ENCODE measurements at regions not wholly inside any gene's neighbourhood (a gene's known extent, or its start where the extent isn't known, plus 50 kb on each side); places are given as distances from the start of the nearest gene placed in this dataset.

DNA sequence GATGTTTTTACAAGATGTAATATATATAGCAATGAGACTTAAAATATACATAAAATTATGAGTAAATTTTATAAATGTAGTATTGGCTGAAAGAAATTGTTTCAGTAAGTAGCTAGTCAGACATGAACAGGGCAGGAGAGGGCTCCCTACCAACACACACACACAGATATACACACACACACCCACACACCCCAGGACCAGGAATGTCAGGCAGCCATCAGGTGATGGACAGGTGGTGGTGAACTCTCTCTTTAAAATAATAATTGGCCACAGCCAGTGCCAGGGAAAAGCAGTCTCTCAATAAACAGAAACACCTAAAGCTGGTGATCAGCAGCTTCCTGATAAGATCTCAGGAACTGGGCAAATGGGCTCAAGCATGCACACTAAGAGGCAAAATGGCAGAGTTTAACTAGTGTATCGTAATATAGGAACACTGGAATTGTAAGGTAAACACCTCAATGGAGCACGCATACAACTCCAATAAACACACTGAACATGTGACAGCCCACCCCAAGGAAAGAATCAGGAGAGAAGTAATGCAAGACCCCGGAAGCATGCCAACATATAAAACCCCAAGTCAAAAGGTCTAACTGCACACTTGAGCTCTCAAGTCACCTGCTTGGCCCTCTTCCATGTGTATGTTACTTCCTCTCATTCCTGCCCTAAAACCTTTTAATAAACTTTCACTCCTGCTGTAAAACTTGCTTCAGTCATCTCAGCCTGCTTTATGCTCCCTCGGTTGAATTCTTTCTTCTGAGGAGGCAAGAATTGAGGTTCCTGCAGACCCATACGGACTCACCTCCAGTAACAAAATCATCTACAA is 1034.1 kb upstream of the SEMA6D start:
- in situ Hi-C loops (cut with HindIII; ENCODE audit: low sequenced_read_pairs), result no loop called here

DNA sequence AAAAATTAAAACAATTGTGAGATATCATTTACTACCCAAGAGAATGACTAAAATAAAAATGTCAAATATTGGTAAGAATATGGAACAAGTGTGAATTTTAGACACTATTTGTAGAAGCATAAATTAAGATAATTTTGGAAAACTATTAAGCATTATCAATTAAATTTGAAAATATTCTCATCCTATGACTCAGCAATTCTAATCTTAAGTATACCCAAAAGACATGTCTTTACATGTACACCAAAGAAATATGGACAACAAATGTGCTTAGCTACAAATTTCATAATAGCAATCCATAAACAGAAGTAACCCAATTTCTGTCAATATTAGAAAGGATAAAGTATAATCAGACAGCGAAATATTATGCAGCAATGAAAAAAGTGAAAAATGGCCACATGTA is 1032.2 kb upstream of the SEMA6D start:
- in situ Hi-C loops (cut with HindIII; ENCODE audit: low sequenced_read_pairs), result no loop called here

DNA sequence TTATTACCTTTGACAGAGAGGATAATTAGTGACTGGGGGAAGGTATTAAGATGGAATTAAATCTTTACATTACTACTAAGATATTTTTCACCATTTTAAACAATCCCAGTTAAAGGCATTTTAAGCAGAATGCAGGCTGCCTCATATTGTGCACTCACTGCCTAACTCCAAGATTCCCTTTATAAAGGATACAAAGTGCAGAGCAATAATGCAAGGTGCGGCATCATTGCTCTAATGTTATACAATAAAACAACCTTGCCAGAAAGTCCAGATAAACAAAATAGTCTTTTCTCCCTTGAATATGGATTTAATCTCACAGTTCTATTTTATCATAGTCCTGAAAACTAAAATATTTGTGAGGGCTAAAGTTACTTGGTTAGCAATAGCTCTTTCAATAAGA is 1031.6 kb upstream of the SEMA6D start:
- in situ Hi-C loops (cut with HindIII; ENCODE audit: low sequenced_read_pairs), result no loop called here

DNA sequence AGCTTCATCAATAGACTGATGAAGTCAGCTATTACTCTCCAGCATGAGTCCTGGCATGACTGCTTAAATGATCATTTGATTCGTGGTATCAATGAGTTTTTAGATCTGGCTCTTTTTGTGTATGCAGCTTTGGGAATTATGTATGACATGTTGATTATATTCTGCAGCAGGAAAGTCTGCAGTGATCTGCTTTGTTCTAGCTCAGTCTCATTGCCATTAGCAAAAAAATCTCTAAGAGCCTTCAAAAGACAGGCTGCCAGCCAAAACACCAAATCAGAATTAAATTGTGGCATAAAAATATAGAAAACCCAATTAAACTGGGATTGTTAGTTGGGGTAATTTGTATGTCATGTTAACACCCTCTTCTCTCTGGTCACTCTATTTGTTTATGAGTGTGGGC is 1021.0 kb upstream of the SEMA6D start:
- in situ Hi-C loops (cut with HindIII; ENCODE audit: low sequenced_read_pairs), result no loop called here

DNA sequence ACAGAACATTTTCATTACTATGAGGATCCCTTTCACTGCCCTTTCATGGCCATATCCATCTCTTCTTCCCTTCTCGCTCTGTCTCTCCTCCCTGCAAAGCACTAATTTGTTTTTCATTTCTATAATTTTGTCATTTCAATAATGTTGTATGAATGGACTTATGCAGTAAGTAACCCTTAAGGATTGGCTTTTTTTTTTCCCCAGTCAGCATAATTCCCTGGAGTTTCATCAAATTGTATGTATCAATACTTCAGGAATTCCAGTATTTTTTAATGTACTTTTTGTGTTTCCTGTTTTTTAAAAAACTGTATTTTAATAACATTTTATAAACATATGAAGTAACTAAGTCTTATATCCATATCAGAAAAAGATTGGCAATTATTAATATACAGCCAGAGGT is 1016.0 kb upstream of the SEMA6D start:
- in situ Hi-C loops (cut with HindIII; ENCODE audit: low sequenced_read_pairs), result no loop called here

DNA sequence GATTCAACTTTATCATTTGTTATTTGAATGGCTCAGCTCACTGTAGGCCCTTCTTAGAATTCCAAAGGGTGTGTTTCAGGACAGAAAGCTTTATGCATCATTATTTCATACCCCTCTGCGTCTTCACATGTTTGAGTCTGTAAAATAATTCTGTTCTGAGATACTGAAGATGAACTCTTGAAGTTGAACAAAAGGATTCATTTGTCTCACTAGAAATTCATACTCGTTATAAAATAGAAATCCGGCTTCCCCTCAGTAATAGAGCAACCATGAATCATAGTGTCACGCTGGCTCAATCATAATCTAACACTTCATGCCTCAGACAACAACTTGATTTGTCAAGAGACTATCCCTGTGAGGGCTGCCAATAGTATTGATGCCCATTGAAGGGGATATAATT is 1015.4 kb upstream of the SEMA6D start:
- in situ Hi-C loops (cut with HindIII; ENCODE audit: low sequenced_read_pairs), result no loop called here

DNA sequence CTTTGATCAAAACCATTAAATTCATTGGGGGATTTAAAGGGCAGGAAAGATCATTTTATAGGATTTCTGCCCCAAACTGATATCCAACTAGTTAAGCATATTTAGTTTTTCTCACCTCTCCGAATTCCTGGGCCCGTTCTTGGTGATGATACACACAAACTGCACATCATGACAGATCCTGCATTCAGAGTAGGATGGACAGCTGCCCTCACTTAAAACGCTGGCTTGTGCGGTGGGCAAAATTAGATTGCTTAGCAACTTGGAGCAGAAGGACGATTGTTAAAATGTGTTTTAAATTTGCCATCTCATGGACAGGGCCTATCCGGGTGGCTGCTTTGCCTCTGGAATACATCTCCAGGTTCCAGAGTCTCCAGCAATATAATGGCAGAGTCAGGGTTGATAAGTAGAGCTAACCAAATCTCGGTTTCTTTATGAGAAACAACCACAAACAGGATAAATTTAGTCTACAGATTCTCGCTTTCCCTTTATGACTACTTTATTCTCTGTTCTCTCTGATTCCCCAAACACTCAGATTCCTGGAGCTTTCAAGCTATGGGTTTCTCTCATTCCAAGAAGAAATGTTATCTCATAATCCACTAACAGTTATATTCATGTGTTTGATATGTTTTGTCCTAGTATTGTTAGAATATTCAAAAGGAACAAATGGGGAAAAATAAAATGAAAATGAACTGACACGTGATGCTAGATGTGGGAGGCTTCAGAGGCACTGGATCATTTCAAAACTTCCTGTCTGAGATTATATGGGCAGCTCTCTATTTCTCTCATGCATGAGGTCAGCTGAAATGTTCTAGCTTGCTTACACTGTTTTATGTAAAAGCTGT is 1014.1 kb upstream of the SEMA6D start:
- in situ Hi-C loops (cut with HindIII; ENCODE audit: low sequenced_read_pairs), result no loop called here

DNA sequence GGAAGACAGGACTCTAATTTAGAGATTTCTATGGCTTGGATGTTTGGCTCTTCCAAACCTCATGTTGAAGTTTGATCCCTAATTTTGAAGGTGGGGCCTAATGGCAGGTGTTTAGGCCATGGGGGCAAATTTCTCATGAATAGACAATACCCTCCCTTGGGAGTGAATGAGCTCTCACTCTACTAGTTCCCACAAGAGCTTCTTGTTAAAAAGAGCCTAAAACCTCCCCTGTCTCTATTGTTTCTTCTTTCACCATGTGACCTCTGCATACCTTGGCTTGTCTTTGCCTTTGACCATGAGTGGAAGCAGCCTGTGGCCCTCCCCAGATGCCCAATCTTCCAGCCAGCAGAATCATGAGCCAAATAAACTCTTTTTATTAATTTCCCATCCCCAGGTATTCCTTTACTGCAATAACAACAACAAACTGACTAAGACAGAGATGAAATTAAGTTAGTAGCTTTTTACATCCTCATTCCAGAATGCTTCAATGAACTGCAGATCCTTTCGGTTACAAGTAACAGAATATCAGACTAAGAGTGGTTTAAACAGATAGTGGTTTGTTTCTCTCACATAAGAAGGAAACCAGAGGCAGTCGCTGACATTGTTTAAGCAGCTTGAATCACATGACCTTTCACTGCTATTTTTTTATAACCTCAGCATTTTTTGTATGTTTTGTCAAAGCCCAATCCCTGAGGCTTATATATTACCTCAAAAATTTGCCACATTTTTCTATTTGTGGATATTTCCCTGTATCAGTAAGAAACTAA is 1013.3 kb upstream of the SEMA6D start:
- in situ Hi-C loops (cut with HindIII; ENCODE audit: low sequenced_read_pairs), result no loop called here

DNA sequence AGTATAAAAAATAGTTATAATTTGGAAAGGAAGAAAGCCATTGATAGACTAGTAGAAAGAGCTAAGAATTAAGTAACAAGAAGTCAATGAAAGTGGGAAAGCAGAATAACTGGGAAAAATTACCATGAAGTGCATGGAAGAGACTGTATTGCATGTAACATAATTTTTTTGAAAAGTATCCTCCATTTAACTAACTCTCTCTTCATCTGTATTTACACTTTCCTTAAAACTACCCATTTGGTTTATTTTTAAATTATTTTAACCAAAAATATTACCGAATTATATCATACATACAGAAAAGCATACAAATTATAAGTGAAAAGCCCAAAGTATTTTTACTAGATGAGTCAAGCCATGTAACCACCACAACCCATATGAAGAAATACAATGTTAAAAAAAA is 1009.9 kb upstream of the SEMA6D start:
- in situ Hi-C loops (cut with HindIII; ENCODE audit: low sequenced_read_pairs), result no loop called here

DNA sequence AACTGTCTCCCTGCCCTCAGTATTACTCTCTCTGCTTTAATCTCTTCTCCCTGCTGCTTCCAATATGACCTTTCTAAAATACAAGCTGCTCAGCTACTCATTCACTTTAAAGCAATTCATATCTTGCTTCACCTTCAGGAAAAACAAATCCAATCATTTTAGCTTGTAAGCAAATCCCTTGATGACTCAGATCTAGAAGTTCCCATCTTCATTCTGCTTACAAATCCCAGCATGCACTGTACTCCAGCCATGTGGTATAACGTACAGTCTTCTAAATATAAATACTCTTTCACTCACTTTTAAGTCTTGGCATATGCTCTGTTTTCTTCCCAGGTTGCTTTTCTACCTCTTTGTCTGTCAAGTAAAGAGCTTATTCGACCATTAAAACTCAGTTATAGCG is 1009.1 kb upstream of the SEMA6D start:
- in situ Hi-C loops (cut with HindIII; ENCODE audit: low sequenced_read_pairs), result no loop called here

DNA sequence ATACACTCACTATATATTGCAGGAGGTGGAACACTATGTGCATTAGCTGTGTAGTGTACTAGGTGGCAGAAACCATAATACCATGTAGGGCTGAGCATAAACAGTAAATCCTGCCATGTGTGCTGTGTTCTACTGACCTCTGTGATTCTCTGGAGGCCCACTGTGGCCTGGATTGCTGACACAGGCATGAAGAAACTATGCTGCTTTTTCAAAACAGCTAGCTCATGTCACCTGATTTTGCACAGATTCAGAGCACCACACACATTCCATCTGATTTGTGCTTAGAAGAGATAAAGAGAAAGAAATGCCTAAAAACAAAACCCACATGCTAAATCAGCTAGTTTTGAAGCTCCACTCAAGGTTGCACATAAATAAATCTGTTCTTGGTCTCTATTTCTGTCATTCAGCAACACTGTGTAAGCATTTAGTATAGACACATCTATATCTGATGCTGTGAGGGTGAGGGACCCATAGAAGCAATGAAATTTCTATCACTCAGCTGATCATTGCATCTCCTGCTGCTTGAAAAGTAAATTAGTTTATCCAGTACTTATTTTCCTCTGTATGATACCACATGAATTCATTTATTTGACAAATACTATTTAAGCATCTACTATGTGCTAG is 1007.7 kb upstream of the SEMA6D start:
- in situ Hi-C loops (cut with HindIII; ENCODE audit: low sequenced_read_pairs), result no loop called here

DNA sequence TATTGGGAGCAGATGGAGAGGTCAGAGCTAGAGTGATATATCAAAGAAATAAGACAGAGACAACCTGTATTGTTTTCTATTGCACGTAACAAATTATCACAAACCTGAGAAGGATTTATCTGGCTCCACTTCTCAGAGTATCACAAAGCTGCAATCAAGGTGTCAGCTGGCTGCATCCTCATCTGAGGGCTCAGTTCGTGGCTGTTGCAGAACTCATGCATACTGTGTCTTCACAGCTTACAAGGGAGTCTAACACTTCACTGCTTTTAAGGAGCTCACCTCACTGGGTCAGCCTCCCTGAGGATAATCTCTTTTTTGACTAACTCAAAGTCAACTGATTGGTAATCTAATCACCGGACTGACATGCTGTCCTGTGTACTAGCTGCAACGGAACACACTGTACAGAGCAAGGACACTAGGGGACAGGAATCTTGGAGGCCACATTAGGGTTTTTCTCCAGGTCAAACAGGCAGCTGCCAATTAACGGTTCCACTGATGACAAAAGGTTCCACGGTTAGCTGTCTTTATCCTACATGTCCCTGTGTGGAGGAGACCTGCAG is 1006.8 kb upstream of the SEMA6D start:
- in situ Hi-C loops (cut with HindIII; ENCODE audit: low sequenced_read_pairs), result no loop called here

DNA sequence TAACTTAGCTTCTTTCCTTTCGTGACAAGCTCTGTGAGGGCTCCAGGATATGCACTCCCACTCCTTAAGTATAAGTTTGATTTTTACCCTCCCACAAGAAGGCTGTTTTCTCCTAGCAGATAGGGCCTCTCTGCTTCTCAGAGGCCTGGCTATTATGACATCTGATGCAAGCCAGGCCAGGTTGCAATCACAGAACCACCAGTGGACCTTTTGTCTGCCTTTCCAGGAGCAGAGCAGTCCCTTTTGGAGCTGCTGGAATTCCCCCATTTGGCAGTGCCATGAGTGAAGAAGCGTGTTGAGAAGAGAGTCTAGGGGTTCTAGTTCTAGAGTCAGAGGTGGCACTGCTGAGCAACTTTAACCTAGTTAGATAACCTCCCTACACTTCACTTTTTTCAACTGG is 1004.3 kb upstream of the SEMA6D start:
- in situ Hi-C loops (cut with HindIII; ENCODE audit: low sequenced_read_pairs), result no loop called here

DNA sequence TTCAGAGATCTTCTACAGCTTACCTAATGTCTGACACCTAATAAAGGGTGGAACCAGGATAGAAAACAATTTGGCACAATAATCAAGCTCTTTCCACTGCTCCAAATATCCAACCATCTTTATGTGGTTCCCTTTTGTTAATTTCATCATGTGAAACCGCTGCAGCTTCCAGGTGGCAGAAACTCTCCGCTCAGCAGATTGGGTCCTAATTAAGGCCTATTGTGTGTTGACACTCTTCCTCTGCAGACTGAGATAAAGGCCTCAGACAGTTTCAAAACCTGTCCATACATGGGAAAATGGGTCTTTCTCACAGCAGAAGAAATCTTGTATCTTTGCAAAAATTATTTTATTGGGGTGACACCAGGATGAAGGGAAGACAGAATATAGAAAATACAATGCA is 1002.4 kb upstream of the SEMA6D start:
- in situ Hi-C loops (cut with HindIII; ENCODE audit: low sequenced_read_pairs), result no loop called here

DNA sequence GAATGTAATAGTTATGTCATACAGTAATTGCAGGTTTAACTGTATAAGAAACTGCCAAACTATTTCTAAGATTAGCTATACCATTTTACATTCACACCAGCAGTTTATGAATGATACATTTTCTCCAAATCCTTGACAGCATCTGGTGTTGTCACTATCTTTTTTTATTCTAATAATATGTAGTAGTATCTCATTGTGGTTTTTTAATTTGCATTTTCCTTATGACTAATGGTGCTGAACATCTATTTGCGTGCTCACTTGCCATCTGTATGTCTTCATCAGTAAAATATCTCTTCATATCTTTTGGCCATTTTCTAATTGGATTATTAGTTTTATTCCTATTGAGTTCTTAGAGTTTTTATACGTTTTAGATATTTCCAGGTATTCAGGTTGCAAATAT is 994.0 kb upstream of the SEMA6D start:
- in situ Hi-C loops (cut with HindIII; ENCODE audit: low sequenced_read_pairs), result no loop called here

DNA sequence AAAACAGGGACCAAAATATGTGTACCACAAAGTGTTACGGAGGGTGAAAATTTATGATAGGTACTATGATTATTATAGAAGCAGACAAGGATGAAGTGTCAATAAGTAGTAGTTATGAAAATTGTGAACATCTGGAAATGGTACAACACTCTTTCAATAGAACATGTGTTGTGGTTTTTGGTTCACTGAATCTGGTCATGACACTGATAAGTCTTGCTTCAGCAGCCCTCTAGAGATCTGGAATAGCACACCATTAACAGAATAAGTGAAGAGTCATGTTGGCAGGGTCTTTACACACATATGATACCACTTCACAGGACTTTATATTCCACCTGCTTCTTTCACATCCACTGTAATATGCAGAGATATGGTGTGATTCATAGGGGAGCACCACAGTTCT is 985.2 kb upstream of the SEMA6D start:
- in situ Hi-C loops (cut with HindIII; ENCODE audit: low sequenced_read_pairs), result no loop called here

DNA sequence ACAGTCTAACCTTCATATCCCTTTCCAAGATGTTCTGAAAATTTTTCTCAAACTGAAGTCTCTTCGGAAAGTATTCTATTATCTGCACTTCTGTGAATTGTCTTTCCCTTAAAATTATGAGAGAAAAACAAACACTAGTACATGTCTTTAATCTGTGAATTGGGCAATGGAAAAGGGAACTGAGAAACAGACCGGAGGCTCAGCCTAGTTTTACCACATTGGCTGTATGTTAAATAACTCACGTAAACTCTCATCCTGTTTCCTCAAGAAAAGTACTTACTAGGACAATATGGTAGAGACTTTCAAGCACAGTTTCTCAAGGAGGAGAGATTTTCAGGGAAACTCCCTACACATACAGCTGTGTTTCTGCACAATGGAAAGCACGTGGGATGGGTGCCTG is 982.2 kb upstream of the SEMA6D start:
- in situ Hi-C loops (cut with HindIII; ENCODE audit: low sequenced_read_pairs), result no loop called here

DNA sequence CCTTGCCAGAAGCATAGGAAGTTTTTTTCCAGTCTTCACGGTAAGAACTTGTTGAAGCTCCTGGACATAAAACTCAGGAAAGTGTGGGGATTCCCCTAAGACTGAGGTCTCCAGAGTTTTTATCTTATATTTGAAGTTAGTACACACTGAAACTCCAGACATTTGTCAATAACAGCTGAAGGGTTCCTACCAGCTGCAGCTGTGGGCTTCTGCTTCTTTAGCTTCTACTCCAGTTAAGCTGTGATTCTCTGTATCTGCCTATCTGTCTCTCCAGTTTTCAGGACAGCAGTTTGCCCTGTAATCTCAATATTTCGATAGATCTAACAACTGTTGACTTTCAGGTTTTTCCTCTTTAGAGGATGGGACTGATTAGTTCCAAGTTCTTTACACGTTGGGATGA is 966.0 kb upstream of the SEMA6D start:
- in situ Hi-C loops (cut with HindIII; ENCODE audit: low sequenced_read_pairs), result no loop called here

DNA sequence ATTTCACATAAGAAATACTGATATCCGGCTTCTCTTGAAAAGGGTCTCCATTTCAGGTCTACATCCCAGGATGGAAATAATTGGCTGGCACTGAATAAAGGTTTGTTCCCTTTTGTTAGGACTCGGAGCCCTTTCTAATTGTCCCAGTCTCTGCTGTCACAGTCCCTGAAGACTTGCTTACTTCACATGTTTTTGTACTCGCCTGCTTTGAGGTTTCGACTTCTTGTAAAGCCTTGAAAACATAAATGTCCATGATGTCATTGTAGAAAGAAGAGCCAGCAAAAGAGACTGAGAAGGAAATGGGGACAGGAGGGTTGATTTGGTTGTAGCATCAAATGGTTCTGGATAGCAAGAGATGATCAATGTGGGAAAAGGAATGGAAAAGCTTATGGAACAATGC is 963.4 kb upstream of the SEMA6D start:
- in situ Hi-C loops (cut with HindIII; ENCODE audit: low sequenced_read_pairs), result no loop called here

DNA sequence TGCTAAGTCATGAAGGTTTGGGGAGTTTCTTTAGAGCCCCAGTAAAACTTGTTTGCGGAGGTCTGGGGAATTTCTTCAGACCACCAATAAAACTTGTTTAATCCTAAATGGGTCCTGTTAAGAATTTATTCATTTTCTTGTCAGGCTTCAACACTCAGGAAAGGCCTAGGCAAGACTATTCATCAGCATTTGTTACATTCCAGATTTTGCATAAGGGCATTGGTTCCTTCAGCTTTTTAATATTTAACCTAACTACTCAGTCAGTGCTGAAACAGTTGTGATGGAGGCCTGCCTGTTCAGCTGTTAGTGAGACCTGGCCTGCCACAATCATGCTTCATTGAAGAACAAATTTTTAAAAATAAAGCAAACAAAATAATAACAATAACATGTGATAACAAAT is 954.2 kb upstream of the SEMA6D start:
- in situ Hi-C loops (cut with HindIII; ENCODE audit: low sequenced_read_pairs), result no loop called here

DNA sequence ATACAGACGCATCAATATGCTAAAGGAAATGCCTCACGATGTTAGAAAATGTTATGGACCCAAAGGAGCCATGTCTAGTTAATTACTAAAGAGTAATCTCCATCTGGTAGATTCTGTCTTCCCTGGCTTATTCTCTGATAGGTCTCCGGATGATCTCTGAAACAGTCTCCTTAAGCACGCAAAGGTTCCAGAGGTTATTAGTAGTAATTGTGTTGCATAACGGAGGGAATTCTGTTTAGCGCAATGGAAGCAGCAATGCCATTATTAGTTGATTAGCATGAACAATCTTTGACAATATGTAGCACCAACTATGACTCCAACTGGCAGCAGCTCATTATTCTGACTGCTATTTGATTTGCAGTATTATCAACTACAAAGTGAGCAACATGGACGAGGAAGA is 952.5 kb upstream of the SEMA6D start:
- in situ Hi-C loops (cut with HindIII; ENCODE audit: low sequenced_read_pairs), result no loop called here

Data from DLD1 (cell line).